Mononuclear cell (primary cell): ENCODE measurements at regions not wholly inside any gene's neighbourhood (a gene's known extent, or its start where the extent isn't known, plus 50 kb on each side); places are given as distances from the start of the nearest gene placed in this dataset.

ENCODE experiments used
- H3K27me3 ChIP-seq: 2 replicates; pipeline ENCODE4 v1.6.0; 2011; ENCODE audit warnings: low read length, control low read depth; ENCODE audit not compliant: insufficient read depth
- H3K4me1 ChIP-seq: 2 replicates; pipeline ENCODE4 v1.5.1; 2011; ENCODE audit warnings: mild to moderate bottlenecking, low read length, control low read depth; ENCODE audit not compliant: insufficient read depth
- H3K4me3 ChIP-seq: 2 replicates; pipeline ENCODE4 v1.5.1; 2011; ENCODE audit warnings: mild to moderate bottlenecking, low read length, moderate library complexity
- H3K9me3 ChIP-seq: 2 replicates; pipeline ENCODE4 v1.5.1; 2011; ENCODE audit warnings: low read depth, mild to moderate bottlenecking, control low read depth, low read length

DNA sequence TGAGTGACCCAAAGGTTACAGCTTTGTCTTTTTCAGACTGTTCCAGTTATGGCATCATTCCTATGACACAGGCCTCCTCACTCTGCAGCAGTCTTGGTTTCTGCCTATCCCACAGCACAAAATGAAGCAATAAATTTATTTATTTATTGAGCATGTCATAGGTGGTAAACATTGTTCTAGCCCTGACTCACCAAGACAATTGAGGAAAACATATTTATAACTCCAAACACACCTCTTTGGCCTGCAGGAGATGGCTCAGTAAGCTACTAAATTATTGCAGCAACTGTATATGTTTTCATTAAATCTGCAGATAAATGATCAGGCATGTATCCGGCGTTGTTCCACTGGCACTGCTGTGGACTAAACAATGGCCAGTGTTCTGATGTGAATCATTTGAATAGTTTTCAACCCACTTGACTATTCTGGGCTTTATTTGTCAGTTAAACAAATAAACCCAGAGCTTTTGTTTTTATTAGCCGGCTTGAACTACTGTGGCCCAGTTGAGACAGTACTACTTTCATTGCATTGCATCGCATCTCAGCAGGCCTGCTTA is 83.2 kb downstream of the FOXD1 start:
- H3K4me3 ChIP-seq = no peak overlapping the region
- H3K4me1 ChIP-seq = peaks cover 9% of the 10 kb centered on the region
- H3K27me3 ChIP-seq = peaks cover 22% of the 10 kb centered on the region
- H3K9me3 ChIP-seq = no peaks in the 10 kb centered on the region

- H3K4me3 ChIP-seq = no peak overlapping the region
- peaks cover 9% of the 10 kb centered on the region for H3K4me1 ChIP-seq
- peaks cover 11% of the 10 kb centered on the region for H3K27me3 ChIP-seq
- H3K9me3 ChIP-seq = no peaks in the 10 kb centered on the region
Observed at GRCh38 chr5:73363911-73364730, 84.5 kb downstream of the FOXD1 start.

DNA sequence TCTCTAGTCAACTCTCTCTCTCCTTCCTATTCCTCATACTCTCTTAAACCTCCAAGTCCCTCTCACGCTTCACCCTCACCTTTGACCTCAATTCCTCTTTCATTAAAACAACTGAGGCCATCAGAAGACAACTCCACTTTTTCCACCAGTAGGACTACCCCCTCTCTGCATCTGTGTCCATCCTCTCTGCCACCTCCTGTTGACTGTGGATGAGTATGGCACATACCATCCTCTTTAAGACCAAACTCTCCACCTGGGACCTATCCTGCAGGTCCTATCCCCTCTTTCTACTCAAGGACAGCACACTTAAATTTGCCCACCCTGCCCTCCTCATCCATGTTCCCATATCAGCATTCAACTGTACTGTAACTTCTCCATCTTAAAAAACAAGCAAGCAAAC is 89.2 kb downstream of the FOXD1 start:
- peaks cover 9% of the 10 kb centered on the region for H3K4me1 ChIP-seq
- no peaks in the 10 kb centered on the region for H3K9me3 ChIP-seq
- peaks cover 19% of the 10 kb centered on the region for H3K27me3 ChIP-seq
- H3K4me3 ChIP-seq = no peak overlapping the region

DNA sequence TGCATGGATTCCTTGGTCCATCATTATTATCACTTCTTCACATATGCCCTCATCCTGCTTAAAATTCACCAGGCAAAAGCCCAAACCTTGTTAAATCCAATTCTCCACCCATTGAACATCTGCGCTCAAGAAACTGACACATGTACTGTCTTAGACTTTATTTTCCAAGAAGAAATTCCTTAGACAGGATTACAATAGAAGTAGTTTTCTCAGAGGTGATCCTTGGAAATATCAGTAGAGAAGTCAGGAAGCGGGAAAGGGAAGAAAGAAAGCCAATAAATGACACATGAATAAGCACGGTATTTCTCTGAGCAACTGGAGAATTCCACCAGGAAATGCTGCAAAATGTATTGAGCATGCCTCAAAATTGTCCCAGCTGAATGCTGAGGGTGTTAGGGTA is 90.2 kb downstream of the FOXD1 start:
- Histone ChIP-seq H3K4me3 (no peak overlapping the region), H3K9me3 (no peaks in the 10 kb centered on the region), H3K27me3 (peaks cover 13% of the 10 kb centered on the region), H3K4me1 (peaks cover 2% of the 10 kb centered on the region)

DNA sequence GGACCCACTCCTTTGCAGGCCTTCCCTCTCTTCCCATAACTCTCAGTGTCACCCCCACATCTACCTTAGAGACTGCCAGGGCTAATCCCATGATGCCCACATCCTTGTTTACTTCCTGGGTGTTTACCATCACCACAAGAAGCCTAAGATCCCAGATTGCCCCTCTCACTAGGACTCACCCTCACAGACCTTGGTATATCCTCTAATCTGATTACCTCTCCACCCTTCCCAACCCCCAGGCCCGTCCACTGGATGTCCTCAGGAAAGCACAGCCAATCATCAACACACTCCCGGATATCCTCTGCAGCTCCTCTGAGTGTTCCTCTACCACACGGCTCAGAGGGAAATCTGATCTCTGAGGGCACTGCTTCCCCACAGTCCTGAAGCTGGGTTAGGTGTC is 91.0 kb downstream of the FOXD1 start:
- Histone ChIP-seq H3K4me3 (no peak overlapping the region), H3K4me1 (peaks cover 9% of the 10 kb centered on the region), H3K27me3 (peaks cover 12% of the 10 kb centered on the region), H3K9me3 (no peaks in the 10 kb centered on the region)

DNA sequence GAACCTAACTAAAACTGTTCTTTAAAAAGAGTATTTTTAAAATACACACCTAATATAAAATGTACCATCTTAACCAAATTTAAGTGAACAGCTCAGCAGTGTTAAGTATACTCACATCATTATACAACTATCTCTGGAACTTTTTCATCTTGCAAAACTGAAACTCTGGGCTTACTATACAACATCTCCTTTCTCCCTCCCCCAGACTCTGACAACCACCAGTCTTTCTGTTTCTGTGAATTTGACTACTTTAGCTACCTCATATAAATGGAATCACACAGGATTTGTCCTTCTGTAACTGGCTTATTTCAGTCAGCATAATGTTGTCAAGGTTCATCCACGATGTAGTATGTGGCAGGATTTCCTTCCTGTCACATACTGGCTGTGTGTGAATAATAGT is 93.5 kb downstream of the FOXD1 start:
- peaks cover 9% of the 10 kb centered on the region for H3K4me1 ChIP-seq
- H3K27me3 ChIP-seq = peaks cover 9% of the 10 kb centered on the region
- H3K4me3 ChIP-seq = no peak overlapping the region
- H3K9me3 ChIP-seq = peaks cover 10% of the 10 kb centered on the region

DNA sequence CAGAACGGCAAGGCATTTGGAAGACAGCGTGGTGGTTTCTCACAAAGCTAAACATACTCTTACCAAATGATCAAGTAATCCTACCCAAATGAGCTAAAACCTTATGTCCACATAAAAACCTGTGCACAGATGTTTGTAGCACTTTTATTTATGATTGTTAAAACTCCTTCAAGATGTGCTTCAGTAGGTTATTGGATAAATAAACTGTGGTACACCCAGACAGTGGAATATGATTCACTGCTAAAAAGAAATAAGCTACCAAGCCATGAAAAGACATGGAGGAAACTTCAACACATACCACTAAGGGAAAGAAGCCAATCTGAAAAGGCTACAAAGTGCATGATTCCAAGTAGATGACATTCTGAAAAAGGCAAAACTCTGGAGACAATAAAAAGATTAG is 94.2 kb downstream of the FOXD1 start:
- Histone ChIP-seq H3K9me3 (peaks cover 17% of the 10 kb centered on the region), H3K4me1 (peaks cover 9% of the 10 kb centered on the region), H3K27me3 (peaks cover 9% of the 10 kb centered on the region), H3K4me3 (no peak overlapping the region)

DNA sequence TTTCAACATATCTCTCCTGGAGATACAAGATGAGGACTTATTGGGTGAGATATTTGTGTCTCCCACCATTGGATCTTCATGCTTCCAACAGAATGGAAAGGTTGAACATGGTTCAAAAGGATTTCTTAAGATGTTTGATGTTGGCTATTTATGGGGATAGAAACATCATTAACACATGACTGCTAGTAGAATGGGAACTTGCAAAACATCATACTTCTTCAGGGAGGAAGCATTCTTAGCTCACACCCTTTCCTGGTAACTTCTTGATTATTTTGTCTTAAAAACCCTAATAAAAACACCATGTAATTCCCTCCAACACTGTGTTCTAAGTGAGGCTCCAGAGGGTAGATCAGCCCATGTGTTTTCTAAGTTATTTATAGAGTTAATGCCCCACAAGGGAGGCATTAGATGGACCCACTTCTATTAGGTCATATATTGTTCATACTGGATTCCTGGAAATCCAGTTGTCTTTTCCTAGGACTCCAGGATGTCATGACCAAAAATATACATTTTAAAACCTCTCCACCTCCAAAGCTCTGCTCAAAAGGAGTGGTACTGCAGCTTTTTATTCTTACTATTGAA is 95.8 kb downstream of the FOXD1 start:
- Histone ChIP-seq H3K4me1 (peaks cover 9% of the 10 kb centered on the region), H3K27me3 (peaks cover 4% of the 10 kb centered on the region), H3K4me3 (no peak overlapping the region), H3K9me3 (peaks cover 28% of the 10 kb centered on the region)

DNA sequence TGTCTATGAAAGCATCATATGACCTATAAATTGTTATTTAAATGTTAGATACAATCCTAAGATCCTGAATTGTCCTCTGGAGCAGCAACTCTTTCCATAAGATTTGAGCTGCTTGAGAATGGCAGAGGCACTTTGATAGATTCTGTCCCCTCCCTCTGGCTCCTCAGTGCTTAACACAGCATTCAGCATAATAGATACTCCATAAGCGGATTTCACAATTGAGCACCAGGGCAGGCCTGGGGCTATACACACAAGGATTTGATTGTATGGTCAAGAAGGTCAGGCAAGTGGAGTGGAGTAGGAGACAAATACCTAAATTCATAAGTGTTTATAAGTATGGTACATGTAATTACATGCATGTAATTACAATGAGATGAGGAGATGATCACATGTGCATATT is 96.3 kb downstream of the FOXD1 start:
- Histone ChIP-seq H3K27me3 (peaks cover 3% of the 10 kb centered on the region), H3K4me3 (no peak overlapping the region), H3K4me1 (peaks cover 9% of the 10 kb centered on the region), H3K9me3 (peaks cover 33% of the 10 kb centered on the region)

GRCh38 chr5:73351593-73351992 is 97.0 kb downstream of the FOXD1 start:
- peaks cover 9% of the 10 kb centered on the region for H3K4me1 ChIP-seq
- peaks cover 3% of the 10 kb centered on the region for H3K27me3 ChIP-seq
- peaks cover 39% of the 10 kb centered on the region for H3K9me3 ChIP-seq
- H3K4me3 ChIP-seq = no peak overlapping the region

GRCh38 chr5:73346878-73347408 is 101.6 kb downstream of the FOXD1 start:
- Histone ChIP-seq H3K4me1 (no peaks in the 10 kb centered on the region), H3K27me3 (peaks cover 12% of the 10 kb centered on the region), H3K9me3 (peaks cover 46% of the 10 kb centered on the region), H3K4me3 (no peak overlapping the region)

DNA sequence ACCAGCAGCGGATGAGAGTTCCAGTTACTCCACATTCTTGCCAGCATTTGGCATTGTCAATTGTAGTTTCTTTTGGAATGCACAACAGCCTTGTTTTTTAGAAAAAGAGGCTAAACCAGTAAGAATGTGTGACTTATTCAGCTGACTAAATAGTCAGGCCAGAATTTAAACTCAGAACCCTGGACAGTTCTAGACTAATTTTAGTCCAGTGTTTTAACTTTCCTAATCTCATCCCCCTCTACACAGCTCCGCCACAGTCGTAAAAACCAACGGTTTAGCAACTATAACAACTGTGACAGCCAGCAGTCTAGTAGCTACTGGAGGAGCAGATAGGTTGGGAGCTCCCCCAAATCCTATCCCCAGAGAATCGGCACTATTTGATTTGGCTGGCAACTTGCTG is 103.7 kb downstream of the FOXD1 start:
- H3K9me3 ChIP-seq = peaks cover 36% of the 10 kb centered on the region
- H3K4me3 ChIP-seq = no peak overlapping the region
- peaks cover 12% of the 10 kb centered on the region for H3K27me3 ChIP-seq

DNA sequence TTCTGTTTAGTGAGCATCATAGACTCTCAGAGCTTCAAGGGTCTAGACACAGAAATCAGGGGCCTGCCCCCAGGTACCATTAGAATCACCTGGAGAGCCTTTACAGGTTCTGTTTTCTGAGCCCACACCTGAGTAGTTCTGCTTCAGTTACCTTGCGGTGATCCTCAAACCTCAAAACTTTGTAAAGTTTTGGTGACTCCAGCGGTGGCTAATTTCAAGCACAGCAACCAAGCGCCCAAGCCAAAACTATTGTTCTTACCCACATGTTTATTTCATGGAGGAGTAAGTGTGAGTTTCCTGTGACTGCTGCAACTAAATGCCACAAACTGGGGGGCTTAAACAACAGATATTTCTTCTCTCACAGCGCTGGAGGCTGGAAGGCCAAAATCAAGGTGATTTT is 108.9 kb downstream of the FOXD1 start:
- Histone ChIP-seq H3K4me3 (no peak overlapping the region), H3K9me3 (no peaks in the 10 kb centered on the region), H3K4me1 (no peaks in the 10 kb centered on the region), H3K27me3 (peaks cover 16% of the 10 kb centered on the region)

More for the DNA sequence above, 103.7 kb downstream of the FOXD1 start:
- H3K4me1 ChIP-seq = no peaks in the 10 kb centered on the region

GRCh38 chr5:73339051-73339575 is 109.5 kb downstream of the FOXD1 start:
- no peaks in the 10 kb centered on the region for H3K4me1 ChIP-seq
- no peak overlapping the region for H3K4me3 ChIP-seq
- H3K9me3 ChIP-seq = no peaks in the 10 kb centered on the region
- peaks cover 15% of the 10 kb centered on the region for H3K27me3 ChIP-seq
